Vagina (tissue), 2 donors: ENCODE measurements at regions not wholly inside any gene's neighbourhood (a gene's known extent, or its start where the extent isn't known, plus 50 kb on each side); places are given as distances from the start of the nearest gene placed in this dataset. TPM values are rescaled to one million over a fixed set of nuclear protein-coding genes. Genes with fewer than 3 reads are reported as not detected.

Experiments
- DNase-seq, 2 donors: peaks; one replicate each; pipeline ENCODE4 v3.0.0-alpha.2; 2017; ENCODE audit errors: extremely low spot score in 2 of 2
- H3K27ac ChIP-seq: fragments of 200-600 bp; sonication (generic); one replicate; pipeline ENCODE4 v1.5.1; 2019
- H3K27me3 ChIP-seq: fragments of 200-600 bp; sonication (generic); one replicate; pipeline ENCODE4 v1.5.1; 2019
- H3K36me3 ChIP-seq, 2 donors: fragments of 200-600 bp; sonication (generic); one replicate each; pipeline ENCODE4 v1.5.1; 2017 to 2019
- H3K4me1 ChIP-seq: fragments of 200-600 bp; sonication (generic); one replicate; pipeline ENCODE4 v1.5.1; 2019
- H3K4me3 ChIP-seq, 2 donors: fragments of 200-600 bp; sonication (generic); 1 replicate in 1 of 2; 2 replicates in 1 of 2; pipeline ENCODE4 v1.5.1; 2016 to 2019
- H3K9me3 ChIP-seq: fragments of 200-600 bp; sonication (generic); one replicate; pipeline ENCODE4 v1.5.1; 2019
- POLR2A ChIP-seq, 2 donors: fragments of 450-650 bp; IDR thresholded peaks; one replicate each; pipeline ENCODE4 v1.6.1; 2017; ENCODE audit warnings: antibody characterized with exemption in 2 of 2, mild to moderate bottlenecking in 2 of 2, moderate library complexity in 2 of 2
- POLR2AphosphoS5 ChIP-seq, 2 donors: sonication (generic); formaldehyde crosslinking; IDR thresholded peaks; one replicate each; pipeline ENCODE4 v1.9.0; 2017; ENCODE audit warnings: antibody characterized with exemption in 2 of 2, mild to moderate bottlenecking in 2 of 2, low read depth in 1 of 2; ENCODE audit not compliant: insufficient read depth in 1 of 2
- intact Hi-C: fragments of 100-400 bp; cut with DNase I; formaldehyde crosslinking; loops from one replicate; pipeline ENCODE4 v1.15.1; 2023
- small RNA-seq: library from RNA; depleted of rRNA; stranded (forward); fragments of <200 nt; gene quantifications from one replicate; pipeline ENCODE3, GENCODE V24; 2016
- TF ChIP-seq, protein P1 (sequence below), 3 experiments: fragments of 450-650 bp in 2 of 3; fragments of 200-600 bp in 1 of 3; sonication (generic) in 1 of 3; IDR thresholded peaks; one replicate each; pipeline ENCODE4 v1.5.1; 2017 to 2019; ENCODE audit warnings: antibody characterized with exemption in 3 of 3, mild to moderate bottlenecking in 2 of 3, moderate library complexity in 2 of 3

DNA sequence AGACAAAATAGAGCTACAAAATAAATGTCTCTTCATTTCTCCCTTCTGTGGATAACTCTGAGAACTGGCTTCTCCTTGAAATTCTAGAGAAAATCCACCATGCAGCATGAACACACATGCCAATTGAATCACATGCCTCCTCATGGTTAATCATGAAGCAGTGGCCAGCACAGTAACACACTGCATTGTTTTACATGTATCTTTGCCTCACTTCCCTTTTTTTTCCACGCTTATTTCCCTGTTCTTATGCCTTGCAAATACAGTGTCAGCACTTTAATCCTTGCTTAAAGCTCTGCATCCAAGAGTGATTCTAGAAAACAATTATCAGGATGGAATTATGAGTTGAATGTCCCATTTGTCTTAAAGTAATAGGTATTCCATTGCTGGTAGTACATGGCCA is 50.3 kb upstream of the ZBTB7C start:
- Histone ChIP-seq H3K4me1 (peaks cover 3% of the 10 kb centered on the region), H3K4me3 (no peak overlapping the region), H3K9me3 (no peaks in the 10 kb centered on the region), H3K36me3 (no peaks in the 10 kb centered on the region), H3K27ac (no peak overlapping the region), H3K27me3 (no peaks in the 10 kb centered on the region)
- TF ChIP-seq POLR2AphosphoS5 (IDR thresholded peaks at IDR 0.05; ENCODE audit: insufficient read depth in 1 of 2, low read depth in 1 of 2): no peak
- TF ChIP-seq, protein P1, sequence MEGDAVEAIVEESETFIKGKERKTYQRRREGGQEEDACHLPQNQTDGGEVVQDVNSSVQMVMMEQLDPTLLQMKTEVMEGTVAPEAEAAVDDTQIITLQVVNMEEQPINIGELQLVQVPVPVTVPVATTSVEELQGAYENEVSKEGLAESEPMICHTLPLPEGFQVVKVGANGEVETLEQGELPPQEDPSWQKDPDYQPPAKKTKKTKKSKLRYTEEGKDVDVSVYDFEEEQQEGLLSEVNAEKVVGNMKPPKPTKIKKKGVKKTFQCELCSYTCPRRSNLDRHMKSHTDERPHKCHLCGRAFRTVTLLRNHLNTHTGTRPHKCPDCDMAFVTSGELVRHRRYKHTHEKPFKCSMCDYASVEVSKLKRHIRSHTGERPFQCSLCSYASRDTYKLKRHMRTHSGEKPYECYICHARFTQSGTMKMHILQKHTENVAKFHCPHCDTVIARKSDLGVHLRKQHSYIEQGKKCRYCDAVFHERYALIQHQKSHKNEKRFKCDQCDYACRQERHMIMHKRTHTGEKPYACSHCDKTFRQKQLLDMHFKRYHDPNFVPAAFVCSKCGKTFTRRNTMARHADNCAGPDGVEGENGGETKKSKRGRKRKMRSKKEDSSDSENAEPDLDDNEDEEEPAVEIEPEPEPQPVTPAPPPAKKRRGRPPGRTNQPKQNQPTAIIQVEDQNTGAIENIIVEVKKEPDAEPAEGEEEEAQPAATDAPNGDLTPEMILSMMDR (IDR thresholded peaks at IDR 0.05): no peak
- no peak for TF ChIP-seq POLR2A (IDR thresholded peaks at IDR 0.05)
- intact Hi-C loops: no loop called here
- DNase-seq: no peak

DNA sequence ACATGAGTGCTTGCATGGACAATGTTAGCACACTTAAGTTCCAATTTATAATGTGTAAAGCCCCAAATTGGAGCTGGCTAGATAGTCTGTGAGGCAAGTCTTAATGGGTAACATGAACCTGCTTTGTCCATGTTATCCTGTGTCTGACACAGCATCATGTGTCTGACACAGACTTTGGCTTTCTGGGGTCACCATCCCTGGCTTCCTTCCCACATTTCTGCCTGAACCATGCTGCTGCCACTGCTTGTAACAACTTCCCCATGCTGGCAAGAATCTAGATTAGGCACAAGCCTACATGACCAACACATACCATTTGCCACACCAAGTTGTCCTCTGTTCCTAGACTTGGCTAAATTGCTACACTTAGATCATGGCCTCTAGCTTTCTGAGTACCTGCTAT is 49.8 kb upstream of the ZBTB7C start:
- H3K4me3 ChIP-seq: no peak overlapping the region
- intact Hi-C loops: no loop called here
- H3K27ac ChIP-seq: no peak overlapping the region
- peak in 1 of 2 donors; percentile 84 for DNase-seq
- H3K27me3 ChIP-seq: no peaks in the 10 kb centered on the region
- H3K9me3 ChIP-seq: no peaks in the 10 kb centered on the region
- no peak for TF ChIP-seq POLR2AphosphoS5 (IDR thresholded peaks at IDR 0.05; ENCODE audit: insufficient read depth in 1 of 2, low read depth in 1 of 2)
- TF ChIP-seq, protein P1 (IDR thresholded peaks at IDR 0.05): no peak
- TF ChIP-seq POLR2A (IDR thresholded peaks at IDR 0.05): no peak
- H3K36me3 ChIP-seq: no peaks in the 10 kb centered on the region
- H3K4me1 ChIP-seq: peaks cover 6% of the 10 kb centered on the region

Small RNAs in the stretch of these regions (small RNA-seq; reads per million reads assigned to genes)
- gene AC024288.1: not detected
- gene RNA5SP456: not detected
